Esophagus muscularis mucosa (tissue), 3 donors: ENCODE measurements at regions not wholly inside any gene's neighbourhood (a gene's known extent, or its start where the extent isn't known, plus 50 kb on each side); places are given as distances from the start of the nearest gene placed in this dataset.

ENCODE experiments used
- POLR2A ChIP-seq: fragments of 450-650 bp; IDR thresholded peaks from one replicate; pipeline ENCODE4 v1.6.1; 2017; ENCODE audit warnings: antibody characterized with exemption, moderate library complexity, mild to moderate bottlenecking, low read depth
- TF ChIP-seq, protein P1 (sequence below), 3 experiments: fragments of 200-600 bp in 2 of 3; fragments of 450-650 bp in 1 of 3; sonication (generic) in 2 of 3; IDR thresholded peaks; one replicate each; pipeline ENCODE4 v1.5.1; 2017 to 2019; ENCODE audit warnings: antibody characterized with exemption in 3 of 3, mild to moderate bottlenecking in 2 of 3, moderate library complexity in 1 of 3

DNA sequence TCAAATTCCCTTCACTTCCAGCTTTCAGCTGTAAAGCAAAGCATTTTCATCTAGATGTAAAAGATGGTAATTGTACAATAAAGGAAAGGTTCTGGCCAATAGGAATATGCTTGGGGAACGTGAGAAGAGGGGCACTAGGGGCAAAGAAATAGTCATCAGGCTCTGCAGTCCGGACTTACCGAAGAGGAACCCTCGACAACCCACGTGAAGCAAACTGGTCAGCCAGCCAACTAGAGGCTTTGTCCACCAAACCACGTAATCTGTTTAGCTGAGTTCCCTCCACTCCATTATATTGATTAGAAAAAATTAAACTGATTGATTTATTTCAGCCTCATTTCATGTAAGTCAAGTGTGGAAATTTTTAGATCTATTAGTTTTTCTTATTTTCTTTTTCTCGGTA lies 300.4 kb upstream of the FANCL start:
- no peak for TF ChIP-seq POLR2A
- TF ChIP-seq, protein P1, sequence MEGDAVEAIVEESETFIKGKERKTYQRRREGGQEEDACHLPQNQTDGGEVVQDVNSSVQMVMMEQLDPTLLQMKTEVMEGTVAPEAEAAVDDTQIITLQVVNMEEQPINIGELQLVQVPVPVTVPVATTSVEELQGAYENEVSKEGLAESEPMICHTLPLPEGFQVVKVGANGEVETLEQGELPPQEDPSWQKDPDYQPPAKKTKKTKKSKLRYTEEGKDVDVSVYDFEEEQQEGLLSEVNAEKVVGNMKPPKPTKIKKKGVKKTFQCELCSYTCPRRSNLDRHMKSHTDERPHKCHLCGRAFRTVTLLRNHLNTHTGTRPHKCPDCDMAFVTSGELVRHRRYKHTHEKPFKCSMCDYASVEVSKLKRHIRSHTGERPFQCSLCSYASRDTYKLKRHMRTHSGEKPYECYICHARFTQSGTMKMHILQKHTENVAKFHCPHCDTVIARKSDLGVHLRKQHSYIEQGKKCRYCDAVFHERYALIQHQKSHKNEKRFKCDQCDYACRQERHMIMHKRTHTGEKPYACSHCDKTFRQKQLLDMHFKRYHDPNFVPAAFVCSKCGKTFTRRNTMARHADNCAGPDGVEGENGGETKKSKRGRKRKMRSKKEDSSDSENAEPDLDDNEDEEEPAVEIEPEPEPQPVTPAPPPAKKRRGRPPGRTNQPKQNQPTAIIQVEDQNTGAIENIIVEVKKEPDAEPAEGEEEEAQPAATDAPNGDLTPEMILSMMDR (IDR thresholded peaks at IDR 0.05), result no peak
